Endothelial cell of umbilical vein (primary cell): ENCODE measurements at regions not wholly inside any gene's neighbourhood (a gene's known extent, or its start where the extent isn't known, plus 50 kb on each side); places are given as distances from the start of the nearest gene placed in this dataset.
"Not testable (repeated sequence)": the region's sequence is repeated elsewhere in the genome, so short reads cannot be mapped to it uniquely, and the experiment has no call there.

Experiments used
- BruUV-seq: library from RNA; stranded (reverse); fragments of 400-500 nt; replicated peaks from 2 replicates; lab custom pipeline; 2021; lab: Mats Ljungman, UMichigan
- CTCF ChIA-PET: fragments of 300-600, 350-600 bp; sonication (Branson Sonifier 250); formaldehyde crosslinking; loops from one replicate; lab custom pipeline; 2021; ENCODE audit warnings: antibody characterized with exemption, inconsistent platforms; lab: Charles Lee
- POLR2A ChIA-PET: fragments of 300-600, 350-600 bp; sonication (Branson Sonifier 250); formaldehyde crosslinking; loops from one replicate; lab custom pipeline; 2021; ENCODE audit warnings: antibody characterized with exemption, inconsistent platforms; lab: Charles Lee
- DNase-seq: peaks from one replicate; pipeline ENCODE4 v3.0.0-alpha.2; 2011; ENCODE audit warnings: low read depth, low spot score
- FAIRE-seq: peaks from 2 replicates; lab custom pipeline; 2011; peaks lifted over from hg19 to GRCh38; lab: Jason Lieb, UNC
- H2AFZ ChIP-seq: 2 replicates; pipeline ENCODE4 v1.6.0; 2012; ENCODE audit warnings: low read depth, low read length, control low read depth, inconsistent platforms
- H3K27ac ChIP-seq: 2 replicates; pipeline ENCODE4 v1.5.1; 2011; ENCODE audit warnings: low read depth, mild to moderate bottlenecking, control low read depth, low read length, moderate library complexity; ENCODE audit not compliant: insufficient read depth
- H3K27me3 ChIP-seq, 2 experiments: 2 replicates each; pipeline versions ENCODE4 v1.6.0 to v1.6.1; 2011; ENCODE audit warnings: low read length in 2 of 2, mixed read lengths in 1 of 2; ENCODE audit not compliant: control insufficient read depth in 2 of 2, insufficient read depth in 2 of 2
- H3K36me3 ChIP-seq, 2 experiments: 2 replicates in 1 of 2; 3 replicates in 1 of 2; pipeline ENCODE4 v1.5.1; 2011; ENCODE audit warnings: low read length in 2 of 2, mild to moderate bottlenecking in 1 of 2, moderate library complexity in 1 of 2; ENCODE audit not compliant: control insufficient read depth in 2 of 2, insufficient read depth in 2 of 2; ENCODE audit errors: extremely low read depth in 1 of 2
- H3K4me1 ChIP-seq: 3 replicates; pipeline ENCODE4 v1.5.1; 2011; ENCODE audit warnings: mild to moderate bottlenecking, low read length; ENCODE audit not compliant: control insufficient read depth, insufficient read depth; ENCODE audit errors: extremely low read depth
- H3K4me2 ChIP-seq: 2 replicates; pipeline ENCODE4 v1.6.1; 2011; ENCODE audit warnings: low read length, control low read depth, mixed read lengths; ENCODE audit not compliant: insufficient read depth
- H3K4me3 ChIP-seq, 3 experiments: fragments of 200-600 bp in 1 of 3; sonication (generic), shearing (Covaris generic) in 1 of 3; replicated peaks in 1 of 3; 2 replicates each; pipeline ENCODE4 v1.5.1; 2011 to 2016; ENCODE audit warnings: control low read depth in 3 of 3, low read length in 3 of 3, mild to moderate bottlenecking in 2 of 3, inconsistent platforms in 1 of 3, low read depth in 1 of 3, moderate library complexity in 1 of 3; ENCODE audit not compliant: insufficient read depth in 1 of 3
- H3K79me2 ChIP-seq: 2 replicates; pipeline ENCODE4 v1.6.0; 2012; ENCODE audit warnings: low read length, inconsistent platforms; ENCODE audit not compliant: control insufficient read depth, insufficient read depth
- H3K9ac ChIP-seq: replicated peaks from 2 replicates; pipeline ENCODE3; 2011; ENCODE audit warnings: low read length, control low read depth; ENCODE audit not compliant: insufficient read depth; ENCODE audit errors: extremely low read depth
- H3K9me1 ChIP-seq: replicated peaks from 3 replicates; pipeline ENCODE4 v1.6.0; 2011; ENCODE audit warnings: mild to moderate bottlenecking, low read length; ENCODE audit not compliant: control insufficient read depth, insufficient read depth; ENCODE audit errors: extremely low read depth
- H3K9me3 ChIP-seq: replicated peaks from 2 replicates; pipeline ENCODE4 v1.5.1; 2012; ENCODE audit warnings: low read length, inconsistent platforms; ENCODE audit not compliant: control insufficient read depth, insufficient read depth
- H4K20me1 ChIP-seq: replicated peaks from 2 replicates; pipeline ENCODE3; 2011; ENCODE audit warnings: mild to moderate bottlenecking, low read length; ENCODE audit not compliant: control insufficient read depth, insufficient read depth; ENCODE audit errors: extremely low read depth
- JUN ChIP-seq: IDR thresholded peaks from 2 replicates; pipeline ENCODE4 v1.6.1; 2011; ENCODE audit warnings: borderline replicate concordance, low read depth; ENCODE audit not compliant: insufficient read length, insufficient read depth
- dilution Hi-C: fragments of 300-500 bp; cut with MboI; formaldehyde crosslinking; loops from one replicate; pipeline ENCODE4 v1.15.0; 2019; ENCODE audit warnings: low sequenced_read_pairs; ENCODE audit not compliant: extremely low pct_ligation_motif_present
- intact Hi-C: fragments of 100-400 bp; cut with micrococcal nuclease; formaldehyde crosslinking; loops from one replicate; pipeline ENCODE4 v1.10.0; 2022

- no peak overlapping the region for H3K27ac ChIP-seq
- H3K9me1 ChIP-seq: no peaks in the 10 kb centered on the region
- H4K20me1 ChIP-seq: no peaks in the 10 kb centered on the region
- H3K9ac ChIP-seq: no peak overlapping the region
- no peak overlapping the region for H3K4me2 ChIP-seq
- no peaks in the 10 kb centered on the region for H3K4me1 ChIP-seq
- POLR2A ChIA-PET: no interaction called here
- no peak for DNase-seq
- H3K36me3 ChIP-seq: no peaks in the 10 kb centered on the region
- H3K79me2 ChIP-seq: no peaks in the 10 kb centered on the region
- no peaks in the 10 kb centered on the region for H3K27me3 ChIP-seq
- dilution Hi-C loops (no loop called here), intact Hi-C loops (no loop called here)
- FAIRE-seq: peak; percentile 8
- CTCF ChIA-PET: no interaction called here
- no TSS peak for BruUV-seq
- no peaks in the 10 kb centered on the region for H3K9me3 ChIP-seq
- no peak for TF ChIP-seq JUN
- H3K4me3 ChIP-seq: no peak overlapping the region
- no peak overlapping the region for H2AFZ ChIP-seq
These were observed 201.3 kb upstream of the MOCS1 start for GRCh38 chr6:40135491-40136072.

GRCh38 chr6:40133981-40134380 is 199.7 kb upstream of the MOCS1 start:
- H2AFZ ChIP-seq, H3K36me3 ChIP-seq, H3K4me3 ChIP-seq, H3K27me3 ChIP-seq, POLR2A ChIA-PET, CTCF ChIA-PET, DNase-seq, H3K4me1 ChIP-seq, H3K9ac ChIP-seq, H3K9me1 ChIP-seq, H4K20me1 ChIP-seq, H3K9me3 ChIP-seq, intact Hi-C loops, FAIRE-seq, BruUV-seq, H3K79me2 ChIP-seq, H3K4me2 ChIP-seq, dilution Hi-C loops, H3K27ac ChIP-seq: not testable (repeated sequence)
